SH-SY5Y (cell line): ENCODE measurements at regions not wholly inside any gene's neighbourhood (a gene's known extent, or its start where the extent isn't known, plus 50 kb on each side); places are given as distances from the start of the nearest gene placed in this dataset.

ENCODE experiments used
- GATA2 ChIP-seq: IDR thresholded peaks from 2 replicates; pipeline ENCODE4 v1.6.1; 2011; ENCODE audit warnings: mild to moderate bottlenecking, low read depth, low read length
- GATA3 ChIP-seq: IDR thresholded peaks from 2 replicates; pipeline ENCODE4 v1.6.1; 2011; ENCODE audit warnings: low read depth, mild to moderate bottlenecking, low read length, moderate library complexity

DNA sequence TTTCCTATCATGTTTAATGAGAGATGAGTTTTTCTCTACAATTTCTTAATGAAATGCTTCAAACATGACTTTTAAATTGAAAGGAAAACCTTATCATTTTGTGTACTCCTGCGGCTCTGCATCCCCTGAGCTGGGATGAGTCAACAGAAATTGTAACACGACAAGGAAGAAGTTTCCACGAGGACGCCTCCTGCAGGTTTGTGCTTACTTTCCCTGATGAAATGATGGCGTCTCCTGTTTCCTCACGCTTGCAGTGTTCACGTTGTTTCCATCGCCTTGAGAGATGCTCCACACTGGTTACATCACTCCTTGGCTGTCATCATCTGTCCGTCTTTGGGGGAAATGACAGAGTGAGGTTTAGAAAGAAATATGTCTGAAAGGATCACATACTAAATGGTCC is 233.7 kb upstream of the ZFP64 start:
- no peak for TF ChIP-seq GATA2
- TF ChIP-seq GATA3, result no peak
